Right cardiac atrium (tissue), 5 donors: ENCODE measurements at regions not wholly inside any gene's neighbourhood (a gene's known extent, or its start where the extent isn't known, plus 50 kb on each side); places are given as distances from the start of the nearest gene placed in this dataset.
"Not testable (repeated sequence)": the region's sequence is repeated elsewhere in the genome, so short reads cannot be mapped to it uniquely, and the experiment has no call there.

Experiments used
- ATAC-seq, 2 donors: fragments of 200-7000 bp; cut with Tn5 transposase; one replicate each; pipeline versions ENCODE4 v1.8.0 to v1.9.1; 2020; ENCODE audit warnings: moderate library complexity in 2 of 2, mild to moderate bottlenecking in 1 of 2
- DNase-seq, 3 donors: peaks; one replicate each; pipeline ENCODE4 v3.0.0-alpha.2; 2020
- H3K27ac ChIP-seq: one replicate; pipeline ENCODE4 v1.5.1; 2013; ENCODE audit warnings: mild to moderate bottlenecking, low read length, control low read depth, moderate library complexity
- H3K27me3 ChIP-seq: one replicate; pipeline ENCODE4 v1.6.1; 2013; ENCODE audit not compliant: control insufficient read depth, insufficient read depth
- H3K4me1 ChIP-seq: one replicate; pipeline ENCODE4 v1.6.1; 2013; ENCODE audit warnings: low read length; ENCODE audit not compliant: control insufficient read depth, insufficient read depth
- H3K4me3 ChIP-seq: one replicate; pipeline ENCODE4 v1.5.1; 2013; ENCODE audit warnings: low read length, control low read depth
- H3K9me3 ChIP-seq: one replicate; pipeline ENCODE4 v1.6.1; 2013; ENCODE audit warnings: low read length; ENCODE audit not compliant: control insufficient read depth
- WGBS: extraction: QIAGEN DNeasy Blood & Tissue Kit; methylation state at CpG from one replicate; pipeline ENCODE4 v1.1.7; 2013; 5-methylcytosine and 5-hydroxymethylcytosine counted together
- intact Hi-C, 4 donors: fragments of 100-400 bp; cut with DNase I; formaldehyde crosslinking; loops; one replicate each; pipeline versions ENCODE4 v1.11.0 to v1.14.0; 2022 to 2023
- donor health status: healthy with polysubstance abuse.
- donor health status: DM: no; HTN: yes; CAD: no.
- donor health status: DM: no; HTN: no; CAD: no.
- donor health status: DM: no; HTN: yes; CAD: no; lungs with severe emphysema.
- donor health status: DM: yes; HTN: yes; CAD: no.

DNA sequence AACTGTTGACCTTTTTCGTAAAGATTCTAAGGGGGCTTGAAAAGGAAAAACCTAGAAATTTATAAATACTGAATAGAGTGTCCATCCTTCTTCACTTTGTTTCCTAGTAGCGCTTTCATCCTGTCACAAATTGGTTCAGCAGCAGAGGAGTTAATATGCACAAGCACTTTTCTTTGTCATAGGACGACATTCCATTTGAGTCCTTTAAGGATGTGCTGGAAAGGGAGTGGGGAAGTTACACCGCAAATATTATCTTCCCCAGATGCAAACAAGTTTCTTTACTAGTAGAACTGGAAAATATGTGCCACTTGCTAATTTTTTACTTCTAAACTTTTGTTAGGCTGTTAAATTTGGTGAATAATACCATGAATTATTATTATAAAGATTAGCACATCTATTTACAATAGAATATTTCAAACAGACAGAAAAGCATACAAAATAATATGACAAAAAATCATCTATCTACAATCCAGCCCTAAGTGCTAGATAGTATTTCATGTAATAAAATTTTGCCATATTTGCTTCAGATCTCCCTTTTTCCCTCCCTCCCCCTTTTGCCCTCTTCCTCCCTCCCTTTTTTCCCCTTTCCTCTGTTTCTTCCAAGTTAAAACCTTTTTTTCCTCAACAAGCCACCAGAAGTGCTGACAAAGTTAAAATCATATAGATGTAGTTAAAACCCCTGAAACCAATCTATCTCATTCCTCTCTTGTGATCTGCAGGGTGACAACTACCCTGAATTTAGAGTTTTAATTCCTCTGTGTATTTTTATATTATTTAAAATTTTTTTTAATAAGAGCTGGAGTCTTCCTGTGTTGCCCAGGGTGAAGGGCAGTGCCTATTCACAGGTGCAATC is 50.5 kb upstream of the MAP4K3 start:
- ATAC-seq = no peak
- Histone ChIP-seq H3K27ac (no peak overlapping the region), H3K4me3 (no peak overlapping the region), H3K4me1 (peaks cover 4% of the 10 kb centered on the region), H3K9me3 (no peaks in the 10 kb centered on the region), H3K27me3 (no peaks in the 10 kb centered on the region)
- DNase-seq = no peak
- 30% methylated on average over 4 of the region's 4 CpGs for WGBS
- intact Hi-C loops = no loop called here

DNA sequence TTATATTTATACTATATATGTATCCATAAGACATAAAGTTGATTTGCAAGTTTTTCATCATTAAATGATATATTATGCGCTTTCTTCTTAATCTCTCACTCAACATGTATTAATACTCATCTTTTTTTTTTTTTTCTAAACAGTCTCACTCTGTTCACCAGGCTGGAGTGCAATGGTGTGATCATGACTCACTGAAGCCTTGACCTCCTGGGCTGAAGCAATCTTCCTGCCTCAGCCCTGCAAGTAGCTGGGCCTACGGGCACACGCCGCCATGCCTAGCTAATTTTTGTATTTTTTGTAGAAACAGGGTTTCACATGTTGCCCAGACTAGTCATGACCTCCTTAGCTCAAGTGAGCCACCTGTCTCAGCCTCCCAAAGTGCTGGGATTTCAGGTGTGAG is 51.4 kb upstream of the MAP4K3 start:
- 87% methylated on average over 4 of the region's 4 CpGs for WGBS
- Histone ChIP-seq H3K4me3 (no peak overlapping the region), H3K27me3 (no peaks in the 10 kb centered on the region), H3K9me3 (no peaks in the 10 kb centered on the region), H3K4me1 (peaks cover 4% of the 10 kb centered on the region), H3K27ac (no peak overlapping the region)
- ATAC-seq (peak in 1 of 2 donors; percentile 39), DNase-seq (peak in 1 of 3 donors; percentile 25)
- intact Hi-C loops = no loop called here

DNA sequence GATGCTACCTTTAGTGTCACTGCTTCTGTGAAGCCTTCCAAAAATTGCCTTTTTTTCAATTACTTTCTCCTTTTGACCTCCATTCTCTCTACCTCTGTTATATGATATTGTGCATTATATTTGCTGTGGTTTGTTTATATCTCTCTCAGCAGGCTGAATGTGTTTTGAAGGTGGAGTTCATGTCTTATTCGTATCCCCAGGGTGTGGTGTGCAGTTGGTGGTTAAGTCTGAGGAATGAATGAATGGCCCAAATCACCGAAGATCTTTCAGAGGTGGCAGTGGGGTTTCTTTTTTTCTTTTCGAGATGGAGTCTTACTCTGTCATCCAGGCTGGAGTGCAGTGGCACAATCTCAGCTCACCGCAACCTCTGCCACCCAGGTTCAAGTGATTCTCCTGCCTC is 53.5 kb upstream of the MAP4K3 start:
- Histone ChIP-seq H3K27ac (no peak overlapping the region), H3K4me1 (peaks cover 10% of the 10 kb centered on the region), H3K4me3 (no peak overlapping the region), H3K9me3 (no peaks in the 10 kb centered on the region), H3K27me3 (no peaks in the 10 kb centered on the region)
- WGBS = 96% methylated on average over 4 of the region's 4 CpGs
- DNase-seq (no peak), ATAC-seq (no peak)
- intact Hi-C loops = no loop called here

DNA sequence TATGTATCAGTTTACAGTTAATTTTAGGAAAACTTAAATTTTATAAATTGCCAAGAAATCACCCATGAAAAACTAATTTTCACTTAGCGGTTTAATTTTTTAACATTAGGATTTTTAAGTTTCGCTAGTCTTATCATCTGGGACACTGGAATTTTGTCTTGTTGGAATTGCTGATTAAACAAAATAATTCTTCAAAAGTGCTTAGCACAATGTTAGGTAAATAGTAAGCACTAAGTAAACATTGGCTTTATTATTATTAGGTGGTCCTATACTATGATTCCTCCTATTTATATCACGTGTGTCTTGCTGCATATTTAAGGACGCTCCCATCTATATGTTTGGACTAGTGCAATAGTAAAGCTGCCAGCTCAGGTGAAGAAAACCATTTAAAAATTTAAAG is 54.6 kb upstream of the MAP4K3 start:
- intact Hi-C loops = no loop called here
- DNase-seq = no peak
- Histone ChIP-seq H3K4me1 (peaks cover 10% of the 10 kb centered on the region), H3K27me3 (no peaks in the 10 kb centered on the region), H3K4me3 (no peak overlapping the region), H3K27ac (no peak overlapping the region), H3K9me3 (no peaks in the 10 kb centered on the region)
- 96% methylated on average over 4 of the region's 4 CpGs for WGBS
- no peak for ATAC-seq

DNA sequence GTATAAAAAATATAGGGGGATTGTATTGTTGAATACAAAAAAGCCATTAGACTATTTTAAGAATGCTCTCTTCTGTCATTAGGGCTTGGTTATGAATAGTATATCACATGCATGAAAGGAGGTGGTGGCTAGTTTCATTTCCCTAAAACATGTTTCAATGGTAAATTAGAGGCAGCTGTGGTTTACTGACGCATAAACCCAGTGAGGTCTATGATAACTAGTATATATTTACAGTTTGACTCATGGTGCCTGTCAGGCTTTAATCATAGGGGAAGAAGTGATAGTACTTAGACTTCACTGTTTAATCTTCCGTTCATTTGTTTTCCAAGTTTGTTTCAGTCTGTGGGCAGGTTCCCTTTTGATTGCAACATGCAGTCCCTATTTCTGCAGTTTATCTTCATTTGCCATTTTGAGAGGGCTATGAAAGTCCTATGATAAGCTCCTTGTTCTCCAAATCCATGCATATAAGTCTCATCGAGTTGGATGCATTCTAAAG is 55.1 kb upstream of the MAP4K3 start:
- WGBS = 29% methylated on average over 3 of the region's 3 CpGs
- H3K4me3 ChIP-seq = no peak overlapping the region
- no peaks in the 10 kb centered on the region for H3K9me3 ChIP-seq
- H3K4me1 ChIP-seq = peaks cover 10% of the 10 kb centered on the region
- no peak for DNase-seq
- ATAC-seq = peak; percentile 67 to 78
- no peak overlapping the region for H3K27ac ChIP-seq
- intact Hi-C loops = no loop called here
- no peaks in the 10 kb centered on the region for H3K27me3 ChIP-seq

DNA sequence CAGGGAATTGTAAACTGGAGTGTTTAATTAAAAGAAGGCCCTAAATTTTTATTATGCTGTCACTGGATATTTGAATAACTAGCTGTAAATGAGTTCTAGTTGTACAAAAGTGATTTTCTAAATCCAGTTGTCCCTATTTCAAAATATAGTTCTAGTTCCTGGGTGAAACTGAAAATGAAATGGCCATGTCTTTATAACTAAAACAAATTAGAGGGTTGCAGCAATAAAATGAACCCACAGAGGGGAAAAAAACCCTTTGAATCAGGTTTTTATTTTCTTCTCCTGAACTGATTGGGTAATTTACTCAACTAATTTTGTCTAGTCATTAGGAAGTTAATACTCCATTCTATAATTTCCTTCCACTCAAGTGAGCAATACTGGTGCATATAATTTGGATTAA is 55.6 kb upstream of the MAP4K3 start:
- intact Hi-C loops = no loop called here
- H3K9me3 ChIP-seq = no peaks in the 10 kb centered on the region
- H3K4me3 ChIP-seq = no peak overlapping the region
- no peaks in the 10 kb centered on the region for H3K27me3 ChIP-seq
- no peak overlapping the region for H3K27ac ChIP-seq
- no peak for DNase-seq
- ATAC-seq = no peak
- H3K4me1 ChIP-seq = peaks cover 10% of the 10 kb centered on the region

DNA sequence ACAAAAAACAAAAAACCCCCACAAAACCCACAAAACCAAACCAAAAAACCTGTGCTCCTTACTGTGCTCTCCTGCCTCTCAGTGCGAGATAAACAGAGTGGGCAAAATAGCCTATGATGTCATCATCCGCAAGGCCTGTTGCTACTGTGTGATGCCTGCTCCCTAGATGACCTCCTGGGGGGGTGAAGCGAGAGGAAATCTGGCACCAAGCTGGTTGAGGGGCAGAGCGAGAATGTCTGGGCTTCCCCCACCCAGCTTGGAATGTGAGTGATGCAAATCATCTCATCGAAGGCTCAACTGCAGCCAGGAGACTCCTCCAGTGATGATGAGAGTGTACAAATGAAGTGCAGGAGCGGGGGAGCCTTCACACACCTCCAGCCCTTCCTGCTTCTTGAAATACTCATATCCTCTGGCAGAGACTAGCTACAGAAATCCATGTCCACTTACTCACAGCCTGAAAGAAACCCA is 57.7 kb upstream of the MAP4K3 start:
- Histone ChIP-seq H3K27ac (peak overlapping the region; percentile 70), H3K4me3 (no peak overlapping the region), H3K4me1 (peaks cover 11% of the 10 kb centered on the region), H3K27me3 (no peaks in the 10 kb centered on the region), H3K9me3 (no peaks in the 10 kb centered on the region)
- DNase-seq = peak in 1 of 3 donors; percentile 22
- WGBS = 30% methylated on average over 6 of the region's 6 CpGs
- ATAC-seq = peak; percentile 59 to 67
- intact Hi-C loops = loop anchor here in 1 of 4 donors (5.0 kb wide), 1 partner anchor 58 kb away; the partner anchor contains the start of gene MAP4K3

DNA sequence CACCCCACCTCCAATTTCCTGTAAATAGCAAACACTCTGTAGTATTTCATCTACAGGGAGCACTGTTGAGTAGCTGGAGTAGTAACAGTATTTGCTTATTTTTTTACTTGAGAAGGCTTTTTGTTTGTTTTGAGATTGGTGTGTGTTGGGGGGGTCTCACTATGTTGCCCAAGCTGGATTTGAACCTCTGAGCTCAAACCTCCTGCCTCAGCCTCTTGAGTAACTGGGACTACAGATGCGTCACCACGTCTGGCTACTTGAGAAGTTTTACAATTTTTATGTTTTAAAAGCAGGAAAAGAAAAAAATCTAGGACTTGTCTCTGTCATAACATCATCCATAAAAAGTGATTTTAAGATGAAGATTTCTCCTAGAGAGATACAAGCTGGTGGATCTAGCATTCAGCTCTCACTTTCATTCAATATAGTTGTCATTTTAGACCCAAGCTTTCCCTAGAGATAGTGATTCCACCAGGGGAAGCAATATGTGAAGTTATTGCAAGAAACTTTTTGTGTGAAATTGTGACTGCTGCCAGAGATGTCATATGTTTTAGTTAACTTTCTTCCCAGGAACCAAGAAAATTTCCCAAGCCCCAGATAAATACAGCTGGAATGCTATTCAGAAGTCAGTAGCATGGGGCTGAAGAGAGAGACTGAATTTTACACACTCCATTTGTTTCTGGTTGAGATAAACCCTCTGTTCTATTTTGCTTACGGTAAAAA is 60.2 kb upstream of the MAP4K3 start:
- Histone ChIP-seq H3K27ac (no peak overlapping the region), H3K4me1 (peaks cover 14% of the 10 kb centered on the region), H3K9me3 (no peaks in the 10 kb centered on the region), H3K27me3 (no peaks in the 10 kb centered on the region), H3K4me3 (no peak overlapping the region)
- WGBS = 65% methylated on average over 3 of the region's 3 CpGs
- ATAC-seq (peak; percentile 51 to 63), DNase-seq (peak in 1 of 3 donors; percentile 31)
- intact Hi-C loops = loop anchor here in 1 of 4 donors (5.0 kb wide), 1 partner anchor 60 kb away; the partner anchor contains the start of gene MAP4K3

DNA sequence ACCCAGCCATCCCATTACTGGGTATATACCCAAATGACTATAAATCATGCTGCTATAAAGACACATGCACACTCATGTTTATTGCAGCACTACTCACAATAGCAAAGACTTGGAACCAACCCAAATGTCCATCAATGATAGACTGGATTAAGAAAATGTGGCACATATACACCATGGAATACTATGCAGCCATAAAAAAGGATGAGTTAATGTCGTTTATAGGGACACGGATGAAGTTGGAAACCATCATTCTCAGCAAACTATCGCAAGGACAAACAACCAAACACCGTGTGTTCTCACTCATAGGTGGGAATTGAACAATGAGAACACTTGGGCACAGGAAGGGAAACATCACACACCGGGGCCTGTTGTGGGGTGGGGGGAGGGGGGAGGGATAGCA is 61.1 kb upstream of the MAP4K3 start:
- H3K27me3 ChIP-seq, H3K4me3 ChIP-seq, ATAC-seq, DNase-seq, H3K9me3 ChIP-seq, H3K27ac ChIP-seq: not testable (repeated sequence)
- intact Hi-C loops = loop anchor here in 1 of 4 donors (5.0 kb wide), 1 partner anchor 61 kb away; the partner anchor contains the start of gene MAP4K3
- peaks cover 14% of the 10 kb centered on the region for H3K4me1 ChIP-seq
- WGBS = 88% methylated on average over 5 of the region's 5 CpGs

DNA sequence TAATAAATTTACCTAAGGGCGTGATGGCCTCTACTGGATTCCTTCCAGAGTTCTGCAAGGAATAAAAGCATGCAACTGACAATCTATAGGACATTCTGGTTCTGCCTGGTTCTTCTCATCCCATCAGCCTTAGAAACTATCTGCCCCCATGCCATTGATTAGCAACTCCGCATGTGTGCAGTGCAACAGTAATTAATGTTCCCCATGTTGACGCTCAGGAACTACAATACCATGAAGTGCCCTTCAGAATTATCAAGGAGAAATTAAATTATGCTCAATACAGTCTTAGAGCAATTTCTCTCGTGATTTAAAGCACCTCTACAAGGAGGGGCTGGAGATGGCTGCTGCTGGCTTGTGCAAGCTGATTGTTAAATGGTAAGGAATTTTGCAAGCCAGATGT is 61.7 kb upstream of the MAP4K3 start:
- no peak overlapping the region for H3K4me3 ChIP-seq
- no peaks in the 10 kb centered on the region for H3K9me3 ChIP-seq
- no peak for ATAC-seq
- H3K4me1 ChIP-seq = peaks cover 14% of the 10 kb centered on the region
- H3K27ac ChIP-seq = no peak overlapping the region
- no peaks in the 10 kb centered on the region for H3K27me3 ChIP-seq
- WGBS = 91% methylated on average over 4 of the region's 4 CpGs
- intact Hi-C loops = loop anchor here in 1 of 4 donors (5.0 kb wide), 1 partner anchor 61 kb away; the partner anchor contains the start of gene MAP4K3
- no peak for DNase-seq

DNA sequence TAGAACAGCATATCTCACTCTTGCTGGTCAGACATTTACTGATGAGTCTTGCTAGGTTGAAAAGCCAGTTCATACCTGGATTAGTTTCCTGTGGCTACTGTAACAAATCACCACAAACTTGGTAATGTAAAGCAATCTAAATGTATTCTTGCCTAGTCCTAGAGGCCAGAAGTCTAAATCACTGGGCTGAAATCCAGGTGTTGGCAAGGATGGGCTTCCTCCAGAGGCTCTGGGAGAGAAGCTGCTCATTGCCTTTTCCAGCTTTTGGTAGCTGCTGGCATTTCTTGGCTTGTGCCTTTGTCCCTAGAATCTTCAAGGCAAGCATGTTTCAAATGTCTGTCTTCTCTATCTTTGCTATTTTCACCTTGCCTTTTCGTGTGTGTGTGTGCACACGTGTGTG is 62.3 kb upstream of the MAP4K3 start:
- no peaks in the 10 kb centered on the region for H3K27me3 ChIP-seq
- no peaks in the 10 kb centered on the region for H3K9me3 ChIP-seq
- ATAC-seq (no peak), DNase-seq (no peak)
- WGBS = 46% methylated on average over 2 of the region's 2 CpGs
- H3K4me3 ChIP-seq = no peak overlapping the region
- peak overlapping the region; percentile 20 for H3K27ac ChIP-seq
- intact Hi-C loops = loop anchor here in 1 of 4 donors (5.0 kb wide), 1 partner anchor 62 kb away; the partner anchor contains the start of gene MAP4K3
- H3K4me1 ChIP-seq = peaks cover 17% of the 10 kb centered on the region
